DMS53 treated with DMSO at 0.1 percent for 48 hours (cell line): ENCODE measurements at regions not wholly inside any gene's neighbourhood (a gene's known extent, or its start where the extent isn't known, plus 50 kb on each side); places are given as distances from the start of the nearest gene placed in this dataset.

ENCODE experiments used
- DNase-seq: peaks from one replicate; lab custom pipeline; 2025; ENCODE audit not compliant: unreplicated experiment; lab: John Stamatoyannopoulos, UW

GRCh38 chr1:212557739-212558692, 50.5 kb upstream of the ATF3 start:
- DNase-seq, result peak; percentile 43

- DNase-seq, result peak; percentile 92
Observed at GRCh38 chr1:212558693-212559480, 49.7 kb upstream of the ATF3 start.
